GM12878 (cell line): ENCODE measurements at regions not wholly inside any gene's neighbourhood (a gene's known extent, or its start where the extent isn't known, plus 50 kb on each side); places are given as distances from the start of the nearest gene placed in this dataset.
"Not testable (repeated sequence)": the region's sequence is repeated elsewhere in the genome, so short reads cannot be mapped to it uniquely, and the experiment has no call there.

Source experiments
- ATAC-seq: fragments of 200-7000 bp; cut with Tn5 transposase; 3 replicates; pipeline ENCODE4 v1.9.1; 2020; ENCODE audit warnings: mild to moderate bottlenecking, moderate library complexity
- BruUV-seq: library from RNA; stranded (reverse); fragments of 400-500 nt; replicated peaks from 2 replicates; lab custom pipeline; 2021; lab: Mats Ljungman, UMichigan
- CTCF ChIA-PET: fragments of 300-600 bp; sonication (Branson Sonifier 250); formaldehyde crosslinking; extraction: SDS; loops from one replicate; lab custom pipeline; 2021; ENCODE audit warnings: inconsistent platforms; lab: Yijun Ruan, JAX
- POLR2A ChIA-PET: fragments of 350-600 bp; formaldehyde crosslinking; extraction: SDS; loops from one replicate; lab custom pipeline; 2021; ENCODE audit warnings: inconsistent platforms; lab: Charles Lee
- RAD21 ChIA-PET: fragments of 300-600 bp; sonication (Branson Sonifier 250); formaldehyde crosslinking; loops from one replicate; lab custom pipeline; 2023; ENCODE audit warnings: antibody characterized with exemption; ENCODE audit not compliant: unreplicated experiment; lab: Charles Lee
- SMC1A ChIA-PET: fragments of 300-600 bp; sonication (Branson Sonifier 250); formaldehyde crosslinking; loops from one replicate; lab custom pipeline; 2023; ENCODE audit not compliant: unreplicated experiment, uncharacterized antibody; lab: Charles Lee
- DNase-seq: peaks from one replicate; pipeline ENCODE4 v3.0.0-alpha.2; 2011; ENCODE audit warnings: low read depth, low spot score
- FAIRE-seq: peaks from 3 replicates; lab custom pipeline; 2011; peaks lifted over from hg19 to GRCh38; lab: Jason Lieb, UNC
- H2AFZ ChIP-seq: 2 replicates; pipeline ENCODE4 v1.6.0; 2011; ENCODE audit warnings: low read depth, low read length, control low read depth; ENCODE audit not compliant: control insufficient read depth
- H3K27ac ChIP-seq: 2 replicates; pipeline ENCODE4 v1.5.1; 2011; ENCODE audit warnings: control low read depth; ENCODE audit not compliant: control insufficient read depth, insufficient read depth
- H3K27me3 ChIP-seq, 2 experiments: replicated peaks in 1 of 2; 2 replicates each; pipeline versions ENCODE4 v1.6.0 to v1.6.1; 2011; ENCODE audit warnings: low read length in 1 of 2; ENCODE audit not compliant: control insufficient read depth in 2 of 2, insufficient read depth in 2 of 2
- H3K36me3 ChIP-seq, 2 experiments: 2 replicates each; pipeline ENCODE4 v1.5.1; 2011; ENCODE audit warnings: low read length in 1 of 2; ENCODE audit not compliant: control insufficient read depth in 2 of 2, insufficient read depth in 2 of 2
- H3K4me1 ChIP-seq: 2 replicates; pipeline ENCODE4 v1.6.1; 2011; ENCODE audit warnings: mild to moderate bottlenecking, low read length, moderate library complexity, mixed read lengths; ENCODE audit not compliant: control insufficient read depth, insufficient read depth
- H3K4me2 ChIP-seq: 2 replicates; pipeline ENCODE4 v1.6.0; 2011; ENCODE audit warnings: control low read depth; ENCODE audit not compliant: control insufficient read depth, insufficient read depth
- H3K4me3 ChIP-seq: fragments of 200-600 bp; sonication (generic); 2 replicates; pipeline ENCODE4 v1.5.1; 2016
- H3K79me2 ChIP-seq: 2 replicates; pipeline ENCODE4 v1.6.0; 2011; ENCODE audit warnings: low read length; ENCODE audit not compliant: control insufficient read depth, insufficient read depth
- H3K9ac ChIP-seq: 2 replicates; pipeline ENCODE4 v1.8.0; 2011; ENCODE audit warnings: low read length, control low read depth, mixed read lengths; ENCODE audit not compliant: control insufficient read depth, insufficient read depth
- H3K9me3 ChIP-seq: replicated peaks from 3 replicates; pipeline ENCODE4 v1.5.1; 2011; ENCODE audit warnings: mild to moderate bottlenecking, low read length; ENCODE audit not compliant: control insufficient read depth, insufficient read depth
- H4K20me1 ChIP-seq: 2 replicates; pipeline ENCODE4 v1.6.0; 2011; ENCODE audit not compliant: control insufficient read depth, insufficient read depth
- BHLHE40 ChIP-seq, 2 experiments: fragments of 450-650 bp in 1 of 2; IDR thresholded peaks; 2 replicates each; pipeline ENCODE4 v1.6.1; 2011 to 2017; ENCODE audit warnings: low read depth in 2 of 2, borderline replicate concordance in 1 of 2, improper control_type of control experiment in 1 of 2, low read length in 1 of 2, mild to moderate bottlenecking in 1 of 2
- NR2C1 ChIP-seq: fragments of 450-650 bp; IDR thresholded peaks from 2 replicates; pipeline ENCODE4 v1.6.1; 2017; ENCODE audit warnings: antibody characterized with exemption, mild to moderate bottlenecking, moderate library complexity
- ZSCAN29 ChIP-seq: fragments of 450-650 bp; IDR thresholded peaks from 2 replicates; pipeline ENCODE4 v1.6.1; 2017; ENCODE audit warnings: mild to moderate bottlenecking, moderate library complexity
- WGBS: methylation state at CpG from one replicate; pipeline ENCODE4 v1.1.6; 2016; ENCODE audit warnings: low lambda C conversion rate; ENCODE audit not compliant: insufficient replicate concordance, insufficient coverage; ENCODE audit errors: missing lambda C conversion rate; 5-methylcytosine and 5-hydroxymethylcytosine counted together
- in situ Hi-C: fragments of 300-500 bp; cut with MboI; formaldehyde crosslinking; loops from 9 replicates; pipeline ENCODE4 v1.14.3; 2018; ENCODE audit warnings: mixed read lengths
- intact Hi-C: fragments of 100-400 bp; cut with micrococcal nuclease; formaldehyde crosslinking; loops from one replicate; pipeline ENCODE4 v1.14.2; 2022; ENCODE audit not compliant: unreplicated experiment

- 0% methylated on average over 1 of the region's 1 CpG for WGBS
- ATAC-seq (no peak), FAIRE-seq (no peak), DNase-seq (no peak)
- RAD21 ChIA-PET = no interaction called here
- SMC1A ChIA-PET = interaction anchor here (0.8 kb wide), 1 partner anchor 12 kb away, joined by 3 read pairs; no protein-coding TSS in a partner anchor
- no peak for TF ChIP-seq NR2C1
- TF ChIP-seq ZSCAN29 = no peak
- no peak for TF ChIP-seq BHLHE40 (IDR thresholded peaks at IDR 0.05; ENCODE audit: borderline replicate concordance in 1 of 2, low read depth in 2 of 2, low read length in 1 of 2)
- no peak overlapping the region for H2AFZ ChIP-seq
- H3K27me3 ChIP-seq = no peaks in the 10 kb centered on the region
- CTCF ChIA-PET = no interaction called here
- no peaks in the 10 kb centered on the region for H3K79me2 ChIP-seq
- H3K4me2 ChIP-seq = no peak overlapping the region
- no peaks in the 10 kb centered on the region for H3K4me1 ChIP-seq
- no TSS peak for BruUV-seq
- in situ Hi-C loops = no loop called here
- H3K9me3 ChIP-seq = no peaks in the 10 kb centered on the region
- no peak overlapping the region for H3K4me3 ChIP-seq
- intact Hi-C loops = no loop called here
- H3K36me3 ChIP-seq = no peaks in the 10 kb centered on the region
- H3K27ac ChIP-seq = no peak overlapping the region
- POLR2A ChIA-PET = interaction anchor here (0.6 kb wide), 1 partner anchor 292 kb away, joined by 3 read pairs; no protein-coding TSS in a partner anchor
- H4K20me1 ChIP-seq = no peaks in the 10 kb centered on the region
- H3K9ac ChIP-seq = no peak overlapping the region
Measured at GRCh38 chr12:84157170-84157569, 755.4 kb downstream of the SLC6A15 start.

- FAIRE-seq, CTCF ChIA-PET, ATAC-seq, SMC1A ChIA-PET, H3K4me1 ChIP-seq, H3K36me3 ChIP-seq, H3K9me3 ChIP-seq, H3K4me3 ChIP-seq, H2AFZ ChIP-seq, intact Hi-C loops, H3K4me2 ChIP-seq, H3K27ac ChIP-seq, H3K9ac ChIP-seq, RAD21 ChIA-PET, POLR2A ChIA-PET, H3K79me2 ChIP-seq, H3K27me3 ChIP-seq, in situ Hi-C loops, DNase-seq, BruUV-seq, H4K20me1 ChIP-seq: not testable (repeated sequence)
- 46% methylated on average over 25 of the region's 30 CpGs for WGBS
Measured at GRCh38 chr12:84154991-84155930, 757.3 kb downstream of the SLC6A15 start.

- BruUV-seq, H3K36me3 ChIP-seq, H3K27ac ChIP-seq, CTCF ChIA-PET, in situ Hi-C loops, DNase-seq, H3K4me2 ChIP-seq, ATAC-seq, H3K4me3 ChIP-seq, intact Hi-C loops, H3K4me1 ChIP-seq, POLR2A ChIA-PET, H3K79me2 ChIP-seq, H3K9ac ChIP-seq, FAIRE-seq, H3K9me3 ChIP-seq, H4K20me1 ChIP-seq, H2AFZ ChIP-seq, SMC1A ChIA-PET, H3K27me3 ChIP-seq: not testable (repeated sequence)
- RAD21 ChIA-PET = interaction anchor here (1.1 kb wide), 1 partner anchor 329 kb away, joined by 3 read pairs; no protein-coding TSS in a partner anchor
- 65% methylated on average over 15 of the region's 15 CpGs for WGBS
Measured at GRCh38 chr12:84154439-84154990, 758.1 kb downstream of the SLC6A15 start.
